ENCODE measurements at regions not wholly inside any gene's neighbourhood (a gene's known extent, or its start where the extent isn't known, plus 50 kb on each side); places are given as distances from the start of the nearest gene placed in this dataset.

GRCh38 chr4:83862471-83862870 is 326.6 kb downstream of the GPAT3 start:
- DNase-seq (ENCODE audit: low read depth, low spot score) = no peak

GRCh38 chr4:83860200-83860599 is 324.3 kb downstream of the GPAT3 start:
- no peak for DNase-seq (ENCODE audit: low read depth, low spot score)

- no peak for DNase-seq (ENCODE audit: low read depth, low spot score)
Measured at GRCh38 chr4:83858131-83858530, 322.2 kb downstream of the GPAT3 start.

GRCh38 chr4:83855044-83855443 is 319.1 kb downstream of the GPAT3 start:
- DNase-seq (ENCODE audit: low read depth, low spot score) = peak; percentile 91

GRCh38 chr4:83852085-83852451 is 316.2 kb downstream of the GPAT3 start:
- DNase-seq (ENCODE audit: low read depth, low spot score) = peak; percentile 70

- DNase-seq (ENCODE audit: low read depth, low spot score) = peak; percentile 85
Measured at GRCh38 chr4:83851261-83852084, 315.6 kb downstream of the GPAT3 start.

- DNase-seq (ENCODE audit: low read depth, low spot score) = peak; percentile 41
Measured at GRCh38 chr4:83850435-83850834, 314.5 kb downstream of the GPAT3 start.

GRCh38 chr4:83846193-83846830 is 310.4 kb downstream of the GPAT3 start:
- DNase-seq (ENCODE audit: low read depth, low spot score) = no peak

GRCh38 chr4:83839615-83840014 is 303.7 kb downstream of the GPAT3 start:
- DNase-seq (ENCODE audit: low read depth, low spot score) = no peak

- no peak for DNase-seq (ENCODE audit: low read depth, low spot score)
Measured at GRCh38 chr4:83837614-83838308, 301.9 kb downstream of the GPAT3 start.

GRCh38 chr4:83833920-83834319 is 298.0 kb downstream of the GPAT3 start:
- DNase-seq (ENCODE audit: low read depth, low spot score) = no peak

GRCh38 chr4:83832110-83832825 is 296.4 kb downstream of the GPAT3 start:
- no peak for DNase-seq (ENCODE audit: low read depth, low spot score)

- no peak for DNase-seq (ENCODE audit: low read depth, low spot score)
Measured at GRCh38 chr4:83831588-83831987, 295.7 kb downstream of the GPAT3 start.

GRCh38 chr4:83830138-83830888 is 294.4 kb downstream of the GPAT3 start:
- no peak for DNase-seq (ENCODE audit: low read depth, low spot score)

GRCh38 chr4:83828601-83829000 is 292.7 kb downstream of the GPAT3 start:
- no peak for DNase-seq (ENCODE audit: low read depth, low spot score)

- DNase-seq (ENCODE audit: low read depth, low spot score) = no peak
Measured at GRCh38 chr4:83821493-83821892, 285.6 kb downstream of the GPAT3 start.

- no peak for DNase-seq (ENCODE audit: low read depth, low spot score)
Measured at GRCh38 chr4:83819582-83819981, 283.7 kb downstream of the GPAT3 start.

- peak; percentile 5 for DNase-seq (ENCODE audit: low read depth, low spot score)
Measured at GRCh38 chr4:83810428-83810827, 274.5 kb downstream of the GPAT3 start.

- no peak for DNase-seq (ENCODE audit: low read depth, low spot score)
Measured at GRCh38 chr4:83809581-83809980, 273.7 kb downstream of the GPAT3 start.

GRCh38 chr4:83793481-83793880 is 257.6 kb downstream of the GPAT3 start:
- DNase-seq (ENCODE audit: low read depth, low spot score) = no peak

- DNase-seq (ENCODE audit: low read depth, low spot score) = no peak
Measured at GRCh38 chr4:83785891-83786290, 250.0 kb downstream of the GPAT3 start.

Measured in astrocyte of the hippocampus (primary cell).